GM23338 (cell line): ENCODE measurements at regions not wholly inside any gene's neighbourhood (a gene's known extent, or its start where the extent isn't known, plus 50 kb on each side); places are given as distances from the start of the nearest gene placed in this dataset.

Source experiments
- ATAC-seq: fragments of 200-7000 bp; cut with Tn5 transposase; 3 replicates; pipeline ENCODE4 v1.9.1; 2020
- DNase-seq: peaks from one replicate; pipeline ENCODE4 v3.0.0-alpha.2; 2015; ENCODE audit warnings: low spot score
- H2AFZ ChIP-seq: fragments of 200-600 bp; sonication (generic); 2 replicates; pipeline ENCODE4 v1.8.0; 2016; ENCODE audit warnings: antibody characterized with exemption, mild to moderate bottlenecking, moderate library complexity
- H3F3A ChIP-seq: fragments of 200-600 bp; sonication (generic); replicated peaks from 2 replicates; pipeline ENCODE4 v1.8.0; 2017; ENCODE audit warnings: antibody characterized with exemption, mixed run types, low read depth
- H3K27ac ChIP-seq: fragments of 200-600 bp; sonication (generic); 2 replicates; pipeline ENCODE4 v1.6.1; 2016; ENCODE audit warnings: low read depth
- H3K27me3 ChIP-seq: fragments of 200-600 bp; sonication (generic); 2 replicates; pipeline ENCODE4 v1.8.0; 2016; ENCODE audit warnings: mild to moderate bottlenecking, mixed run types, moderate library complexity; ENCODE audit not compliant: insufficient read depth
- H3K36me3 ChIP-seq: fragments of 200-600 bp; sonication (generic); 2 replicates; pipeline ENCODE4 v1.8.0; 2016; ENCODE audit warnings: mild to moderate bottlenecking; ENCODE audit not compliant: insufficient read depth
- H3K4me1 ChIP-seq: fragments of 200-600 bp; sonication (generic); 2 replicates; pipeline ENCODE4 v1.8.0; 2016; ENCODE audit warnings: mild to moderate bottlenecking, moderate library complexity; ENCODE audit not compliant: insufficient read depth
- H3K4me2 ChIP-seq: fragments of 200-600 bp; sonication (generic); 2 replicates; pipeline ENCODE4 v1.7.1; 2017; ENCODE audit warnings: mixed run types
- H3K4me3 ChIP-seq: fragments of 200-600 bp; sonication (generic); 2 replicates; pipeline ENCODE4 v1.6.1; 2016; ENCODE audit warnings: mixed run types
- H3K79me2 ChIP-seq: fragments of 200-600 bp; sonication (generic); replicated peaks from 2 replicates; pipeline ENCODE4 v1.8.0; 2017; ENCODE audit warnings: mild to moderate bottlenecking; ENCODE audit not compliant: insufficient read depth
- H3K9me2 ChIP-seq: fragments of 200-600 bp; sonication (generic); 2 replicates; pipeline ENCODE4 v1.8.0; 2017; ENCODE audit not compliant: insufficient read depth
- H4K20me1 ChIP-seq: fragments of 200-600 bp; sonication (generic); replicated peaks from 2 replicates; pipeline ENCODE4 v1.8.0; 2017; ENCODE audit warnings: mild to moderate bottlenecking; ENCODE audit not compliant: insufficient read depth
- H3K27ac Mint-ChIP-seq: 2 replicates; pipeline ENCODE4 v1.8.0; 2020; ENCODE audit warnings: inconsistent platforms, mild to moderate bottlenecking, moderate library complexity, mixed read lengths
- H3K27me3 Mint-ChIP-seq: 3 replicates; pipeline ENCODE4 v1.8.0; 2022; ENCODE audit warnings: low read depth, mild to moderate bottlenecking, moderate library complexity, mixed read lengths, inconsistent platforms; ENCODE audit not compliant: insufficient read depth, poor library complexity
- H3K36me3 Mint-ChIP-seq: 3 replicates; pipeline ENCODE4 v1.8.0; 2021; ENCODE audit warnings: low read depth, mild to moderate bottlenecking, inconsistent platforms, moderate library complexity, mixed read lengths
- H3K4me1 Mint-ChIP-seq: 3 replicates; pipeline ENCODE4 v1.8.0; 2020; ENCODE audit warnings: mild to moderate bottlenecking, inconsistent platforms, mixed read lengths
- H3K4me3 Mint-ChIP-seq: 3 replicates; pipeline ENCODE4 v1.8.0; 2021; ENCODE audit warnings: moderate library complexity, mild to moderate bottlenecking, inconsistent platforms, mixed read lengths
- H3K9me3 Mint-ChIP-seq: 3 replicates; pipeline ENCODE4 v1.8.0; 2020; ENCODE audit warnings: moderate library complexity, mild to moderate bottlenecking, inconsistent platforms, mixed read lengths
- CREB1 ChIP-seq: fragments of 250-450 bp; sonication (Bioruptor Pico); IDR thresholded peaks from 2 replicates; pipeline ENCODE4 v1.5.0; 2020; ENCODE audit warnings: low read depth, mild to moderate bottlenecking, moderate library complexity
- CTCF ChIP-seq, 2 experiments: fragments of 200-600 bp in 1 of 2; sonication (generic) in 1 of 2; conservative IDR thresholded peaks; 2 replicates each; pipeline versions ENCODE4 v1.5.1 to v1.6.1; 2016 to 2017; ENCODE audit warnings: antibody characterized with exemption in 2 of 2, low read depth in 2 of 2, mild to moderate bottlenecking in 2 of 2, moderate library complexity in 1 of 2
- ETS1 ChIP-seq: IDR thresholded peaks from 2 replicates; pipeline ENCODE4 v1.6.1; 2016; ENCODE audit warnings: antibody characterized with exemption
- EZH2 ChIP-seq: fragments of 200-600 bp; sonication (generic); IDR thresholded peaks from one replicate; pipeline ENCODE4 v1.8.0; 2017; ENCODE audit warnings: antibody characterized with exemption, mild to moderate bottlenecking, low read depth; ENCODE audit not compliant: unreplicated experiment
- EZH2phosphoT487 ChIP-seq: fragments of 200-600 bp; sonication (generic); IDR thresholded peaks from one replicate; pipeline ENCODE4 v1.8.1; 2018; ENCODE audit warnings: antibody characterized with exemption; ENCODE audit not compliant: unreplicated experiment
- JUNB ChIP-seq: IDR thresholded peaks from one replicate; pipeline ENCODE4 v1.6.1; 2016; ENCODE audit warnings: antibody characterized with exemption; ENCODE audit not compliant: unreplicated experiment
- NANOG ChIP-seq: IDR thresholded peaks from 2 replicates; pipeline ENCODE4 v1.6.1; 2016; ENCODE audit warnings: antibody characterized with exemption, borderline replicate concordance
- POLR2AphosphoS5 ChIP-seq: IDR thresholded peaks from 2 replicates; pipeline ENCODE4 v1.6.1; 2016; ENCODE audit warnings: antibody characterized with exemption, low read depth
- REST ChIP-seq: IDR thresholded peaks from one replicate; pipeline ENCODE4 v1.6.1; 2018; ENCODE audit warnings: antibody characterized with exemption; ENCODE audit not compliant: unreplicated experiment
- STAT1 ChIP-seq: IDR thresholded peaks from one replicate; pipeline ENCODE4 v1.6.1; 2016; ENCODE audit warnings: antibody characterized with exemption; ENCODE audit not compliant: unreplicated experiment
- ZNF114 ChIP-seq: fragments of 250-450 bp; sonication (Bioruptor Pico); IDR thresholded peaks from 2 replicates; pipeline ENCODE4 v1.5.0; 2020; ENCODE audit warnings: mild to moderate bottlenecking, moderate library complexity
- ZNF331 ChIP-seq: fragments of 250-450 bp; sonication (Bioruptor Pico); IDR thresholded peaks from 2 replicates; pipeline ENCODE4 v1.5.0; 2020; ENCODE audit warnings: low read depth, mild to moderate bottlenecking, moderate library complexity
- ZNF462 ChIP-seq: fragments of 250-450 bp; sonication (Bioruptor Pico); IDR thresholded peaks from 2 replicates; pipeline ENCODE4 v1.5.0; 2020; ENCODE audit warnings: mild to moderate bottlenecking, moderate library complexity

DNA sequence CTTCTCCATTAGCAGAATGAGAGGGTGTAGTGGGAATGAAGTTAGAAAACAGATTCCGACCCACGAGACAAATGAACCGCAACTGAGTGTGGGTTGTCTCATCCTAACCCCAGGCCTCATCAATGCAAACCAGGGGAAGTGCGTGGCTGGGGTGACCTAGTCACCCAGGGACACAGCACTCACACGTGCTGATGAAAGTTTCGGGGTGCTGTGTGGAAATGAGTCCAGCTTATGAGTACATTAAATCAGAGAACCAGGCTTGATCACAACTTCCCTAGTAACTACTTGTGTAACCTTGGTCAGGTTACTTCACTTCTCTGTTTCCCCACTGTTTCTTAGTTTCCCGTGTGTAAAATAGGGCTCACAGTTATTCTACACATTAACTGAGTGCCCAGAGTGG, 95.4 kb upstream of the CDKN3 start:
- H3K9me3 Mint-ChIP-seq, result no peaks in the 10 kb centered on the region
- Histone ChIP-seq H3K4me3 (no peak overlapping the region), H3K27me3 (no peaks in the 10 kb centered on the region)

More for the DNA sequence above, 95.4 kb upstream of the CDKN3 start:
- Histone ChIP-seq H3K27ac (no peak overlapping the region), H3K4me1 (no peaks in the 10 kb centered on the region), H3K9me2 (peaks cover 6% of the 10 kb centered on the region; the same call in 1 of the 2 replicates), H3K79me2 (no peaks in the 10 kb centered on the region), H3F3A (no peaks in the 10 kb centered on the region), H3K36me3 (no peaks in the 10 kb centered on the region), H3K4me2 (no peak overlapping the region), H4K20me1 (no peaks in the 10 kb centered on the region), H2AFZ (no peak overlapping the region)
- peaks cover 2% of the 10 kb centered on the region for H3K27me3 Mint-ChIP-seq
- H3K4me1 Mint-ChIP-seq, result no peaks in the 10 kb centered on the region; the same call in 2 of the 3 replicates
- TF ChIP-seq ZNF462 (no peak), ZNF331 (CRISPR knock-in tag) (no peak), POLR2AphosphoS5 (no peak), NANOG (no peak), STAT1 (no peak), EZH2phosphoT487 (no peak), CTCF (conservative IDR thresholded peaks at IDR 0.05; ENCODE audit: low read depth in 2 of 2) (no peak), ZNF114 (no peak), ETS1 (no peak), EZH2 (no peak), CREB1 (CRISPR knock-in tag) (no peak), REST (no peak), JUNB (no peak)
- ATAC-seq, result no peak
- no peak for DNase-seq
- H3K36me3 Mint-ChIP-seq, result no peaks in the 10 kb centered on the region
- H3K27ac Mint-ChIP-seq, result no peak overlapping the region
- H3K4me3 Mint-ChIP-seq, result no peak overlapping the region
